GM19372 (cell line): ENCODE measurements at regions not wholly inside any gene's neighbourhood (a gene's known extent, or its start where the extent isn't known, plus 50 kb on each side); places are given as distances from the start of the nearest gene placed in this dataset.

Experiments
- ATAC-seq: cut with Tn5 transposase; IDR thresholded peaks from one replicate; pipeline ENCODE4 v1.9.1; 2021; ENCODE audit warnings: mild to moderate bottlenecking, low read depth, moderate library complexity; ENCODE audit not compliant: unreplicated experiment

GRCh38 chr11:45556851-45557707, 108.3 kb downstream of the CHST1 start:
- ATAC-seq, result no peak

- ATAC-seq, result no peak
Measured at GRCh38 chr11:45554230-45554967, 111.0 kb downstream of the CHST1 start.

DNA sequence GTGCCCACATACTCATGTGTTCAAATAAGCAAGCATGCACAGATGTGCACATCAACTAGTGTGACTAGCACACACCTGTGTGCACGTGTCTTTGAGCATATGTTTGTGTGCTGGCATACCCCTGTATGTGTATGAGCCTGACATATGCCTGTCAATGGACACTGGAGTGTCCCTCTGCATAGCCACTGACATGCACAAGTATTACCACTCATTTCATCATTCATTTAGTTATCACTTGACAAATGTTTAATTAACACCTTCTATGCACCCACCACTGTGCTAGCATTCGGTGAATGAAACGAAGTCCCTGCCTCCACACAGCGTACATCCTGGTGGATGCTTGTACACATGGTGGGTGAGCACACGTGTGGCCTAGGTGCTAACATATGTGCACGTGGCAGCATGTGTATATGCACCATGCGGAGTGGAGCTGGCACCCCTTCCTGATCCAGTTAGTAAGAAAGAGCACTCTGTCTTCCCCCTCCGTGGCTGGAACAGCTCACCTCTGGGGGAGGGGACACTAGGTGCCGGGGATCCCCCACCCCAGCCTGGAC, 112.0 kb downstream of the CHST1 start:
- no peak for ATAC-seq

DNA sequence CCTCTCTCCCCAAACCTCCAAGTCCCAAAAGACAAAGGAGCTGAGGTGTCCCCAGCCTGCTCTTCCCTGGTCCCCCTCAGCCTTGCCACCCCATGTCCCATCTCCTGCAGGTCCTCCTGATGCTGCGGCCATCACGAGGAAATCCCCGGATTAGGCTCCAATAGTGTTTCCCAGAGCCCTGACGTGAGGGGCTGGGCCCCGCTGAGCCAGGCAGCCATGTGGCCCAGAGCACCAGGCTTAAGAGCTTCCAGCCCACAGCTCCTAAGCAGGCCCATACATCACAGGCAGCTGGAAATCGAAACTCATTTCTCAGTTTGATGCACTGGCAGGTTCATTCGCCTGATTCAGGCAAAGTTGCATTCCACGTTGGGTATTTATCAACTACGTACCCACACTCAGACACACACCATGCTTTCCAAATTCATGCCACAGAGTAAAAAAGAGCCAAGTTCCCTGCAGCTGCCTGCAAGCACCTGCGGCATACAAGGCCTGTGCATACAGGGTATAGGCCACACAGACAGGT, 114.2 kb downstream of the CHST1 start:
- ATAC-seq, result no peak

DNA sequence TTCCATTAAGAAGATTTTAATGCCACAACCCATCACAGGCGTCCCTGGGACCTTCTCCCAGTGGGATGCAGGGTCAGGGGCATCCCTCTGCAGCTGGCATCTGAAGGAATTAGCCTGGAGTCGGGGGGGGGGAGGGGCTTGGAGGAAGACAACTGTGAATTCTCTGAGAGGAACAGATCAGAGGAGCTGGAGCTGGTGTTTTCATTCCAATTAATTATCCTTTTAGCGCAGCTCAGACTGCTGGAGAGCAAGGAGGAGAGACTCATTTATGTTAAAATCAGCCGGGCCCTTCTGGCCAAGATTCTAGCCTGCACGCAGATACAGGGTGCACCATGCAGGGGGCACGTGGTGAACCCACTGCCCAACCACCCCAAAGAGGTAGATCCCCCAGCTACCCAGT, 116.2 kb downstream of the CHST1 start:
- ATAC-seq, result no peak

DNA sequence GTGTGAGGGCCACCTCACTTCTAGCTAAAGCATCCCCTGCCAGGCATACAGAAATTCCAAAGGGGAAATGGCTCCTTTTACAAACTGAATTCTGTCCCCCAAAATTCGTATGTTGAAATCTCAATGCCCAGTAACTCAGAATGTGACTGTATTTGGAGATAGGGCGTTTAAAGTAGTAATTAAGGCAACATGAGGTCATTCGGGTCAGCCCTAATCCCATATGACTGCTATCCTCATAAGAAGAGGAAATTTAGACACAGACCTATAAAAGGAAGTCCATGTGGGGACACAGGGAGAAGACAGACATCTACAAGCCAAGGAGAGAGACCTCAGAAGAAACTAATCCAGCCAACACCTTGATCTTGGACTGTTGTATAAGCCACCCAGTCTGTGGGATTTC, 119.1 kb downstream of the CHST1 start:
- ATAC-seq, result no peak

- ATAC-seq, result no peak
Measured at GRCh38 chr11:45544826-45545225, 120.6 kb downstream of the CHST1 start.

GRCh38 chr11:45543808-45544422, 121.5 kb downstream of the CHST1 start:
- ATAC-seq, result no peak

DNA sequence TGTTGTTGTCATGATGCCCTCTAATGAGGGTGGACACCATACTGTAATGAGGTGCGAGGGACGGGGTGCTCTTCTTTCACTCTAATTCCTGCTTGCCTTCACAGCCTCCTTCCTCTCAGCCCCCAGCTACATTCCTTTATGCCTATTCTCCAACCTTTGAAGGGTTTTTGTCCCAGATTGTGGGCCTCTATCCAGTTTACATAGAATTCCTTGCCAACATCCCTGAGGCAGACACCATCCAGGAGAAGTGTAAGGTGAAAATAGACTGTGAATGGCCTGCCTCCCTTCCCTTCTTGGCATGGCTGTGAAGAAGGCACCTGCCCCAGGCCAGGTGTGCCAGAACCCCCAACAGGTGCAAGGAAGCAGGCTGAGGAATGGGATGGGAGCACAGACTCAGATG, 122.3 kb downstream of the CHST1 start:
- ATAC-seq, result no peak

DNA sequence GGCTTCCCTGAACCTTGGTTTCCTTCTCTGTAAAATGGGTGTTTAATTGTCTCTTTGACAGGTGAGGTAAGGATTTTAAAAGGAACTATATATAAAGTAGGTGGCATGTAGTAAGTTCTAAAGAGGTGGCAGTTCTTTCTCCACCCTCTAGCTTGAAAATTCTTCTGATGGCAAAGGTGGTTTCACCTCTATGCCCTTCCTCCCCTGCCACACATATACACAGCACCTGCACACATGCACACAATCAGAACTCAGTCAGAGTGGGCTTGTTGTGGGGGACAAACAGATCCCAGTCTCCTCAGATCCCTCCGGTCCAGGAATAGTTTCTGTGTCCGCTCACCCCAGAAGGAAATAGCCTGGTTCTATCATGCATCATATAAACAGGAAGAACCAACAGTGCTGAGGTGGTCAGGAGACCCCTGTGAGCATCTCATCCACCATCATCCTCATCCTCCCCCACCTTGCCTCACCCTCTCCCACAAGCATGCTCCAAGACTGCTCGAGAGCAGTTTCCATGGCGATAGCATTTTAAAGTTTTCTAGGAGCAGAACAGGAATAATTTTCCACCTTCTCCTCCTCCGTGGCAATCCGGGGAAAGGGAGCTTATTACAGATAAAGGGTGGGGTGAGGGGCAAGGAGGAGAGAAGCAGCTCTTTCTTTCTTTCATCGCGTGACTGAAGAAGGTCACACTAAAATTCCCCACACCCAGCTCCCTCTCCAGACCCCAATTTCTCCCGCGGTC, 123.6 kb downstream of the CHST1 start:
- no peak for ATAC-seq

DNA sequence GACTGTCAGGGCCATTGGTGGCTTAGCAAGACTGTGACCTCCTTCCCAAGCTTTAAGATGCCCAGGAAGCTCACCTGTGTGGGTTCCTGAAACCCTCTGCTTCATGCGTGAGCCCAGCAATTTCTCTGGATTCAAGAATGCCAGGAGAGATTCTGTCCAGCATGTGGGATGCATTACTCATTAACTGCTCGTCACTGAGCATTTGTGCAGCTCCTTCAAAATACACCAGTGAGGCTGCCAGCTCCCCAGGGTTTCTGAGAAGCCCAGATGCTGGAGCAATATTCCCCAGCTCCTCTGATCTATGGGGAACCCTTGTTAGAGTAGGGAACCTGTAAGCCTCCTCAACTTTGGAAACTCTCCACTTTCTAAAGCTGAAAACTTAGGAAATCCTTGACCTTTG, 126.5 kb downstream of the CHST1 start:
- ATAC-seq, result no peak

- ATAC-seq, result no peak
Measured at GRCh38 chr11:45538363-45538762, 127.1 kb downstream of the CHST1 start.

DNA sequence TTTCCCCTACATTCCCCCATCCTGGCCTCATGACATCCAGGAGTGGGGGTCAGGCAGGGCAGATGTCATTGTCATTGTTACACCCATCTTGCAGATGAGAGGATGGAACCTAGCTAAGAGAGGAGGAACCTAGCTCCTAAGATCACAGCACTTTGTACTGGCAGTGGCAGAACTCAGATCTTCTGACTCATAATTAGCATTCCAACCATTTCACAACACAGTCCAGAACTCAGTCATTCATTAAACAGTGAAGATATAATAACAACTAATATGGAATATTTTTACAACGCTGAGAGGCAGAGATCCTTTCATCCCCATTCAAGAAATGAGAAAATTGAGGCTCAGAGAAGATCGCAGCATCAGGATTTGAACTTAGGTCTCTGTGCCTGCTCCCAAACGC, 127.8 kb downstream of the CHST1 start:
- ATAC-seq, result no peak

- ATAC-seq, result no peak
Measured at GRCh38 chr11:45535033-45535432, 130.4 kb downstream of the CHST1 start.

DNA sequence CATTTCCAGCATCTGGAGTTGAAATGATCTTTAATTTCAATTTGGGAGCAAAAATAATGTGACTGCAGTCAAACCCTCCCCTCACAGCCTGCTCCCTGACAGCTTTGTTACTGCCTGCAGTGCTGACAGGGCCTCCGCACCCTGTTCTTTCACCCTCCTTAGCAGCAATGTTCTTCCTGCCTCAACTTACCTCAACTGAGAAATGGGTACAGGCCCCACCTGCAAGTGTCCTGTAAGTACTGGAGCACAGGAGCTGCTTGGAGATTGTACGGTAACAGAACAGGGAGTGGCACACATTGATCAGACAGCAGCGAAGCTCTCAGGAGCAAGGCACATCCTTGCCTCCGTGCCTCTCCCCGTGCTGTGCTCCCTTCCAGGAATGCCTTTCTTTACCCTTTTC, 131.3 kb downstream of the CHST1 start:
- ATAC-seq, result no peak

DNA sequence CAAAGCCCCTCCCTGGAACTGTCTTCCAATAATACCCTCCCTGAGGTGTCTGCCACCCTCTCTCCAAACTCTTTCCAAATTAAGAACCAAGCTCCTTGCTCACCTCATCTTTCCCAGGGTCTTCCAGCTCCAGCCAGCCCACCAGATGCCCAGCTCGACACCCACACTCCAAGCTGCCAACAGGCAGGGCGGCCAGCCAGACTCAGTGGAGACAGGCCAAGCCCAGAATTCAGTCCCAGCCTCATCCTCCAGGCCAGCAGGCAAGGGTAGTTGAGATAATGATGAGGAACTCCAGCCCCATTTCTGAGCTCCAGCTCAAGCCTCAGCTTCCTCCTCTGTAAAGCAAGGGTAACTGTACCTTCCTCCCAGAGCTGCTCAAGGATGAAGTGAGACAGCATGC, 132.9 kb downstream of the CHST1 start:
- ATAC-seq, result no peak

DNA sequence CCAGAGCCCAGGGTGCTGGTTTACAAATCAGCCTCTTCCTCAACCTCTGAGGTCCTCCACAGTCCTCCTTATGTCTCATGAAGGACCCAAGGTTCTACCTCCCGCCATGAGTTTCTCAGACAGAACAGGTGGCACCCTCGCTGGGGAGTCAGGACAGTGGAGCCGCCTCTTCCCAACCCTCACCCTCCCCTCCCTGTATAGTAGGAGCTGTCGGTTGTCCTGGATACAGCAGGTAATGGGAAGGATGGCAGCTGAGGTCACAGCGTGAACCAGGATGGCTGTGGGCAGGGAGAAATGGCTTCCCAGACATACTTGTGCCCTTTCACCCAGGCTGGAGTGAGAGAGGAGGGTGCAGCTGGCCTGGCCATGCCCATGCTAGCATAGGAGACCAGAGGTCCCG, 134.6 kb downstream of the CHST1 start:
- no peak for ATAC-seq

- ATAC-seq, result no peak
Measured at GRCh38 chr11:45530111-45530510, 135.3 kb downstream of the CHST1 start.

DNA sequence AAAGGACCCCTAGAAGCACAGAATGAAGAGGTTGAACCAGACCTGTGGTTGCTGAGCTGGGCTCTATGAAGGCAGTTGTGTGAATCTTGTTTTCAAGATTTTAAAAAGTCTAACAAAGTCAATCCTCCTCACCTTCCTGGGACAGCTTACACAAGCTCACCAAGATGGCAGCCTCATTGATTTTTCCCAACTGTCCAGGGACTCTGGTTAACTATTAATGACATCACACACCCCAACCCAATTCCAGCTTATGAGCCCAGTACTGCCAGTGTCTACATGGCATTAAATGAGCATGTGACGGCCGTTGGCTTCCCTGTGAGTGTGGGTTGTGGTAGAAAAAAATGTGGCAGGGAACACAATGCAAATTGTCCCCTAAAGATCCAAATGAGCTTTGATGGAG, 137.0 kb downstream of the CHST1 start:
- no peak for ATAC-seq

GRCh38 chr11:45527898-45528297, 137.5 kb downstream of the CHST1 start:
- ATAC-seq, result no peak
